Putamen (tissue), 1 donor: ENCODE measurements at regions not wholly inside any gene's neighbourhood (a gene's known extent, or its start where the extent isn't known, plus 50 kb on each side); places are given as distances from the start of the nearest gene placed in this dataset.
A peak's percentile ranks its signal among the peaks of the same experiment; 100 is the strongest.
"Not testable (repeated sequence)": the region's sequence is repeated elsewhere in the genome, so short reads cannot be mapped to it uniquely, and the experiment has no call there.

Source experiments
- DNase-seq: peaks from one replicate; pipeline ENCODE4 v3.0.0-alpha.2; 2016; ENCODE audit warnings: low spot score

DNA sequence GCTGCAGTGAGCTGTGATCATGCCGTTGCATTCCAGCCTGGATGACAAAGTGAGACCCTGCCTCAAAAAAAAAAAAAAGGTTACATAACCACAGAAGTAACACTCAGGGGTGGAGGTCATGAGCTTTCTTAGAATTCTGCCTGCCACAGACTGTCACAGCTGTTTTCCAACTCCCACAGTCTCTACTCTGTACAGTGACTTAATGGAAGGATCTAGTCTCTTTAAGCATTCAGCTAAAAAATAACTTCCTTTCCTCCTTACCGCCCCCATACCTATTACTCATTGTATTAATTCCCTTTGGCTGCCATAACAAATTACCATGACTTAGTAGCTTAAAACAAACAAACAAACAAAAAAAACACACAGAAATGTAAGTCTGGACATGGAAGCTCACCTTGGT is 99.6 kb upstream of the UBE2E1 start:
- no peak for DNase-seq

DNA sequence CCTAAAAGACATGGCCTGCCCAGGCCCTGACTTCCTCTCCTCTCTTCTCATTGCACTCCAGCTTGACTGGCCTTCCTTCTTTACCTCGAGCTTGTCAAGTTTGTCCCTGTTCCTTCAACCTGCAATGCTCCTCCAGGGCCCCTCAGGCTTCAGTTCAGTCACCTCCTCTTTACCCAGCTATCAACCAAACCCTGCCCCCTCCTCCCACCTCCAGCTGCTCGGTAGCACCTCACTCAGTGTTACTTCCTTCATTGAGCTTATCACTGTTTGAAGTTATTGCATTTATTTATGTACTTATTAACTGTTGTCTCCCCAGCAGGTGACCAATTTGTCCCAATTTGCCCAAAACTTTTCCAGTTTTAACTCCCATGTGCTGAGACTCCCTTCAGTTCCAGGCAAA is 95.8 kb upstream of the UBE2E1 start:
- DNase-seq, result no peak

DNA sequence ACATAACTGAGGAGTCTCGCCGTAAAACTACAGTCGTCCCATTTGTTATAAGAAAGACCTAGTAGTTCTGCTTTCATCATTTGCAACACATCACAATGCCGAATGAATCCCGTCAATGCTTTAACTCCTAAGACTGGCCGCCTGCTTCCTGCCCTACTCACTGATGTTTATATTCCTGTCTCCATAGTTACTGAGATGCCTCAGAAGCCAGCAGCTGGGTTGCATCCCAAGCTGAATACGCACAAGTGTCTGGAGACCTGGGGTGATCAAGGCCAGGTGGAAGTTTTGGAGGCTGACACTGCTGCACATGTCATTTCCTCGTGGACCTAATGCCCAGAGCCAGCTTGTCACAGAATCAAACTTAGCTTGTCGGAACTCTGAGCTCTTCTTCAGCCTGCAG is 95.2 kb upstream of the UBE2E1 start:
- DNase-seq, result no peak

DNA sequence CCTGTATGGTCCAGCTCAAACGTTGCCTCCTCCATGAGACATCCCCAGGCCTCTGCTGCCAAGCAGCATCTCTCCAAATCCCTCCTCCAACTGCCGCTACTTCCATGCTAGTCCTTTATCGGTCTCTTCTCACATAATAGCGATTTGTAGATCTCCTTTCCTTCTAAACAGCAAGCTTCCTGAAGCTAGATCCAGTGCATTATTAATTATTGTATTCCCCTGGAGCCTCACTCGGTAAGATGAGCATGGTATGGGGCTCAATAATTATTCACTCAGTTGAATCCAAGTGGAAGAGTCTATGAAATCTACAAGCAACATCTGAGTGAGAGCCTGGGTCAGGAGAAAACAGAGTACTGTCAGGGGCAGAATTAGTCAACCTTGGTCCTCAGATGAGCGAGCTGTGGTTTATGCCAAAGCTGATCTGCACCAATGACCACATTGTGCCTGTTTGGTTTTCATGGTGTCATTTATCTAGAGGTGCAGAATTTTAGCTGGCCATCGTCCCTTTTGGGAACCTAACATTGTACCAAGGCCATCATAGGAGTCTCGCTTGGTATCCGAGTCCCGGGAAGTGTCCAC is 93.8 kb upstream of the UBE2E1 start:
- DNase-seq, result no peak

DNA sequence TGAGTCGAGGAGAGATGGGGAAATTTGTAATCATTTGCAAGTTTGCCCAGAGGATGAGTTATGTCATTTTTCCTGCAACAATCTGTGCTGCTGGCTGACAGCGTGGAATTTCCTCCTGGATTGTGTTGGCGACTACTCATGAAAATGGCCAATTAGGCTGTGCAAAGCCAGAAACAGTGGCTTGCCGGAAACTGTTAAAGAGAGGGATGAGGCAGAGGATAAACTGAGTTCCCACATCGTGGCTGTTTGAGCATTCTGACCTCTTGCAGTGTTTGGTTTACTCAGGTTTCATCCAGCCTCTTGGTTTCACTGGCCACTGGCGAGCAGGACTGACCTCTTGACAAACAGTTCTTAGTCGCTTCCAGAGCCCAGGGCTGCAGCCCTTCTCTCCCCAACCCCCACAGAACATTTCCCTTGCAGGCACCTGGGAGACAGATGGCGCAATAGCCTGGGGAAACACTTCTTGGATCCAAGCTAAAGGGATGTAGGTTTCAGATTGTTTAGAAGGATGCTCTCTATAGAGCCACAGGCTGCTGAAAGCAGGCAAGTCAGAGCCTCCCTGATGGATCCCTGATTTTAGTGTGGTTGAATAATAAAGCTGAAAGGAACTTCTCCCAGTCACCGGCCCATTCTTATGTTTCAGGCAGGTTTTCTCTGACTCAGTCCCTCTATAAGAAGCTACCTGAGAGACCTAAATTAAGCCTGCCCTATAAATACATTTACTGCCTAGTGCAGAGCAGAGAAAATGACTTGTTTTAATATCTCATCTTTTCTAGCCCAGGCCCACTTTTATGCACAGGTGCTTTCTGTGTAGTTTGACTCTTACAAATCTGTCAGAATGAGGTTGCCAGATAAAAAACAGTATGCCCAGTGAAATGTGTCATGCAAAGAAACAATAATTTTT is 92.8 kb upstream of the UBE2E1 start:
- DNase-seq, result peak; percentile 7

DNA sequence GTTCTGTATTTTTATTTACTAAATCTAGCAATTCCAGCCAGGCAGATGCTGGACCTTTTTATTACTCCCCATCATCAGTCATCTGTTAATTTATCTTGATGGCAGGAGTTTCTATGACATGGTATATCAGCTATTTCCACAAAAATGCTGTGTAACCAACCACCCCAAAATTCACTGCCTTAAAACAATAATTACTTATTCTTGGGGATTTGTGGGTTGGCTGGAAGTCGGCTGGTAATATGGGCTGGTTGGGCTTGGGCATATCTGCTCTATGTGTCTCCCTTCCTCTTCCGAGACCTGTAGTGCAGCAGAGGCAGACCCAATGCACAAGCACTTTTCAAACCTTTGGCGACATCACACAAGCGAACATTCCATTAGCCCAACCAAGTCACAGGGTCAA is 92.1 kb upstream of the UBE2E1 start:
- DNase-seq, result no peak

DNA sequence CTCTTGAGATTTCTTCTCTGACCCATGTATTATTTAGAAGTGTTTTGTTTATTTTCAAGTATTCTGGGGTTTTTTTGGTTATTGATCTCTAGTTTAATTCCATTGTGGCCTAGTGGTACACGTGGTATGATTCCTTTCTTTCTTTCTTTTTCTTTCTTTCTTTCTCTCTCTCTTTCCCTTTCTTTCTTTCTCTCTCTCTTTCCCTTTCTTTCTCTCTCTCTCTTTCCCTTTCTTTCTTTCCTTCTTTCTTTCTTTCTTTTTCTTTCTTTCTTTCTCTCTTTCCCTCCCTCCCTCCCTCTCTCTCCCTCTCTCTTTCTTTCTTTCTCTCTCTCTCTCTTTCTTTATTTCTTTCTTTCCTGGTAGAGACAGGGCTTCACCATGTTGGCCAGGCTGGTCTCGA is 85.7 kb upstream of the UBE2E1 start:
- DNase-seq, result no peak

DNA sequence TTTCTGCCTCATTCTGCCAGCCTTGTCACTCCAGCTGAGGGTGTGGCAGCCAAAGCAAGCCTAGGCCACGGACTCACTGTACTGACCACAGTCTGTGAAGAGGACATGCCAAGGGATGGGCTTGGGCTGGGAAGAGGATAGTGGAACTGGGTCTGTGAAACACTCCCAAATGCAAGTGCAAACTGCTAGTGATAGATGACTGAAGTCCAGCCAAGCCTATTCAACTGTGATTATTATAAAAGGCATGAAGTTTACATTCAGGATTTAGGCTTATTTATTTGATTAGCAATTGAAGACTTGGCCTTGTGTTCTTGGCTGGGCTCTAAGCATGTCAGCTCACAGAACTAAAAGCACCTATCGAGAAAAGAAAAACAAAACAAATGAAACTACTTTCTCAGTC is 84.9 kb upstream of the UBE2E1 start:
- DNase-seq, result no peak

DNA sequence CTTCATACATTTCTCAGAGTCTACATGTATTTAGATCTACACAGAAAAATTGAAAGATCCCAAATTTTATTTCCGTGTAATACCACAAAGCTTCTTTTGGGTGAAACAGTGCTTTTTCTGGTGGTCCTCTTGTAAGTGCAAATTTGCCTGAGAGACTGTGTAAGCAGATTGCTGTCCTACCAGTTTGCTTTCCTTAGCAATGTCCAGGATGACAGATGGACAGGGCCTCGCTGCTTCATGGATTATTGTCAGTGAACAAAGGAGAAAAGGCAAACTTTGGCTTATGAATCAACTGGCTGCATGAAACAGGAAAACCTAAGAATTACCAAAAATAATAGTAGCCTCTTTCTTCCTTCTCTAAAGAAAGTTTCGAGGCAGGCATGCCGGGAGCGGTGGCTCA is 82.6 kb upstream of the UBE2E1 start:
- no peak for DNase-seq

DNA sequence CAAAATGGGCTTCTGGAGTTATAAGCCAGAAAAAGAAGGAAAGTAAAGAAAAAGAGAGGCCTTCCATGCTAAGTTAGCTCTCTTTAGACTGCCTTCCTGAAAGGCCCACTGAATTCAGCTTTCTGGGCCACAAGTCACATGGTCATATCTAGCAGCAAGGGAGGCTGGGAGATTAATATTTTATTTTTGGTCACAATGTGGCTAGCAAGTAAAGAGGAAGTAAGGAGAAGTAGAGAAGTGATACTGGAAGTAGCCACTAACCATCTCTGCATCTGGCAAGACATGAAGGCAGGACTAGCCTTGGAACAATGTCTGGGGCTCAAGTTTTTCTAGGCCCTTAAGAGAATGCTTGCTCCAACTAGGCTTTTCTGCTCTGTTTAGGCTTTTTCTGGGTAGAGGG is 81.8 kb upstream of the UBE2E1 start:
- no peak for DNase-seq

DNA sequence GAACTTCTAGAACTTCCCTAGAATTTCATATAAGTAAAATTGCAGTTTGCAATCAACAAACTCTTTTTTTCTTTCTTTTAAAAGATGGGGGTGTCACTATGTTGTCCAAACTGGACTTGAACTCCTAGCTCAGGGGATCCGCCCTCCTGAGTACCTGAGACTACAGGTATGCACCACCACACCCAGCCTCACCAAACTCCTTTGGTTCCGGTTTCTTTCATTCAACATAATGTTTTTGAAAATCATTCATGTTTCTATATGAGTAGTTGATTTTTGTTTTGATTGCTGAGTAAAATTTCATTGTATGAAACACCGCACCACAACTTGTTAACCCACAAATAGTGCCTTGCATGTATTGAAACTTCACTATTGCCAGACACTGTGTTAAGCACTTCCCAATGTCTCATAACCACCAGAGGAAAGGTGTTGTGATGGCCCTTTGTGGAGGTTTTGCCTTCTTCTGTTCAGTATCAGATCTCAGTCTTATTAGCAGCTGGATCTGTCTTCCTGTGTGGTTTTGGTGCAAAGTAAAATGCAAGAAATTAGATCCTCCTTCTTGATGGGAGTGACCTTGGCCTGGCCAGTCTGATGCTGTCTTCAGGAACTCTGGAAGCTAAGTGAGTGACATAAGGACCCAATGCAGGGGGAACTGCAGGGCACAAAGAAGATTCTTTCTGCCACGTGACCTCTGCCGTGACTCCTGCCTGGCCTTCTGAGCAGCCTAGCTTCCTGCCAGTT is 78.8 kb upstream of the UBE2E1 start:
- DNase-seq, result no peak

DNA sequence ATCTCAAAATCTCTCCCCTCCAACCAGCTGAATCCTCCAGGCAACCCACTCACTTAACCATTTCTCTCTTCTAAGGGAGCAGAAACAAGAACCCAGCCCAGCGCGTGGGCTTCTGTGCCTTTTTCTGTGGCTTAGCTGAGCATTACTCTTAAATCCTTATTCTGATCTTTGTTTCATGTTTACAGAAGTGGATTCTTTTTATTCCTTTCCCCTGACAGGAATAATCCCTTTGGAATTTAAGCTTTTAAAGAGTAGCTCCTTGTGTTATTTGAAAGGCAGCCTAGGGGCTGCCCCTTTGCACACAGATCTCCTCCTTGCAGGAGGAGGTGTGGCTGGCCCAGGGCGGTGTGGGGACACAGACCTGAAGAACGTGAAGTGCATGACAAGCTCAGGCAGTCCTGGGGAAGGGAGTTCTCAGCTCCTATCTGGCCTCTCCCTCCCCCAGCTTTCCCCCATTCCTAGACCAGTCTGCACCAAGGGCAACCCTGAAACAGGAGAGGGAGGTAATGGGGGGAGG is 77.1 kb upstream of the UBE2E1 start:
- no peak for DNase-seq

DNA sequence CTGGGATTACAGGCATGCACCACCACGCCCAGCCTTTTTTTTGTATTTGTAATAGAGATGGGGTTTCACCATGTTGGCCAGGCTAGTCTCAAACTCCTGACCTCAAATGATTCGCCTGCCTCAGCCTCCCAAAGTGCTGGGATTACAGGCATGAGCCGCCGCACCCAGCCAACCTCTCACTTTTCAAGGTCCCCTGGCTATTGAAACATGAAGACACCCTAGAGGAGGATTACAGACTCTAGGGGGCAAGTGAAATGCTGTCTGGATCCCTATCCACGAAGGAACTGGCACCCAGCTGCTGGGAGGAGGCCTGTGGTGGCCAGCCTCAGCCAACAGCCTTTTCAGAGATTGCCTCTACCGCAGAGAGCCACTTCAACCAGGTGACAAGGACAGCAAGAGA is 76.4 kb upstream of the UBE2E1 start:
- not testable (repeated sequence) for DNase-seq

DNA sequence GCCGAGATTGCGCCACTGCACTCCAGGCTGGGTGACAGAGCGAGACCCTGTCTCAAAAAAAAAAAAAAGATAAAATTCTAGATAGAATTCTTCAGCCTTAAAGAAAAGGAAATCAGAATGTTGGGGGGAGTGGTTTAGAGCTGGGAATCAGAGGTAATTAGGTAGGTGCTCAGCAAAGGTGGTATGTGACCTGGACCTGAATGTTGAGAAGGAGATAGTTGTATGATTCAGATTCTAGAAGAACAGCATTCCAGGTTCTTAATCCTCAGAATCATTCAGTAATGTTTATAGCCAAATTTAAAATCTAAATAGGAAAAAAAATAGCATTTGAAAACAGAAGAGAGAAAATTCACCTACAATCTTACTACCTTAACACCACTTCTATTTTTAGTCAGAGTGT is 71.3 kb upstream of the UBE2E1 start:
- DNase-seq, result no peak

DNA sequence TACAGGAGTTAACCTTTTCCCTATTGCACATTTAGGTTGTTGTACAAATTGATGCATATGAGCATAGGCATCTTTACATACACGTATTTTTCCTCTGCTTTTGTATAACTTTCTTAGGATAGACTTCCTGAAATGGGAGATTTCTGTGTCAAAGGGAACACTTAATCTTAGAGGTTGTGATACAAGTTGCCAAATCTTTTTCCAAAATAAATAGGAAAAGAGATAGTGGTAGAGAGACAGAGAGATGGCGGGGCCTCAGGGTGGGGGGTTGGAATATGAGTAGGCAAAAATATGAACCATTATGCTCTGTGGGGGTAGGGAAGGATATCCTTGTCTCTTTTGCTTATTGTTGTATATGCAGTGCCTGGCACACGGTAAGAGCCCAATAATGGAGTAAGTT is 70.7 kb upstream of the UBE2E1 start:
- no peak for DNase-seq

DNA sequence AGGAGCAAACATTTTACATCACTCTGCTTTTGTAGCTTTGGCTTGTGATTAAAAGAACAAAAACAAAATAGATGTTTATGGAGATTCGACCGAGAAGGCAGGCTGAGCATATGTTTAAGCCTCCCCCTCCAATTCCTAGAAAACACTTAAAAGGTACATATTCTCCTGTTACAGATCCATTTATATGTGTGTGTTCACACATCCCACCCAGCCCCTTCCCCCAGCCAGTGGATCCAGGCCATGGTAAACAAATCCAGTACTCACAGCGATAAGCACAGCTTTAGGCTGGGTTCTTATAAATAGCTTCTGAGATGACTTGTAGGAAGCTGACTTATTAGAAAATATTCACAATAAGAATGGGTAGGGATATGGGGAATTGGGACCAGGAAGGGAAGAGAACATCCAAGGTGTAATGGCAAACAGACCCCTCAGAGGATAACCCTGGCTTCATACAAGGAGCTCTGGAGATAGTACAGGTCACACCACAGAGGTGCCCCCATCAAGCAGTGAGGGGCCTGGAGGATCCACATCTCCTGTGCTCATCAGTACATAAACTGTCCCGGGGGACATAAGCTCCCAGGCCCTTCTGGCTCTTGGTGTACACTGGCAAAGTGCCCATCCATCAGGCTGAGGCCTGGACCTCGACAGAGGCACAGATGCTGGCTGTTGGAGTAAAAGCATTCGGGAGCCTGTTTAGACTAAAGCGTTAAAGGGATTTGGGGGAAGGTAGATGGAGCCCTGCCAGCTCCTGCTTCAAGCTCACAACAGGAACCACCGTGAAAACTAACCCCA is 70.0 kb upstream of the UBE2E1 start:
- DNase-seq, result no peak

DNA sequence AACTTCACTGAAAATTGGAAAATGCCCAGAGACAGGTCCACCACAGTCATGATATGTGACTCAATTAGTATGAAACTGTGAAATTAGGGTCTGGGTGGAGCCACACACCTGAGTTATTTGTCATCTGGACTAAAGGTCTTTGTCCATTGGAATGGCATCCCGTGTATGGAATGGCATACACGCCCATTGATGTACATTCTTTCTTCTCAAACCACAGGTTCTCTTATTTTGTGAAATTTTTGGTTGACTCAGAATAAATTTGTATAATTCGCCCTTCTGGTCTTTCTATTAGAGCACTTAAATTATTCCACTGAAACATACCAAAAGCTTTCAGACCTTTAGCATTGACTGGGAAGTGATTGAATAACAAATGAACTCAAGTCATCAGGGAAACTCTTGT is 66.8 kb upstream of the UBE2E1 start:
- DNase-seq, result no peak

DNA sequence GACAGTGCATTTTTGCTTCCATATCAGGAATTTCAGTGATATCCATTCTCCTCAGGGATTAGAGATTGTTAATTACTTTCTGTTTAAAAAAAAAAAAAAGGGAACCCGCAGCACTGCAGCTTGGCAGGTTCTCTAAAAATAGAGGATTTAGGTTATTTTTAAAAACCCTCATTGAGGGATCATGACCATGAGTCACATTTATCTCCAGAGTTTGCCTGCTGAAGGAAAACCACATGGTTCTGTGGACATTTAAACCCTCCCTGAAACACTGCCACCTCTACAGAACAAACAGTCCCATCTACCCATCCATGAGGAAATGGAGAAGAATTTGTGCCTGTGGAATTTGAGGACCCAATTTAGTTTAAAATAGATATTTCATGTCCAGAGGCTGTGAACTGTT is 66.2 kb upstream of the UBE2E1 start:
- no peak for DNase-seq

DNA sequence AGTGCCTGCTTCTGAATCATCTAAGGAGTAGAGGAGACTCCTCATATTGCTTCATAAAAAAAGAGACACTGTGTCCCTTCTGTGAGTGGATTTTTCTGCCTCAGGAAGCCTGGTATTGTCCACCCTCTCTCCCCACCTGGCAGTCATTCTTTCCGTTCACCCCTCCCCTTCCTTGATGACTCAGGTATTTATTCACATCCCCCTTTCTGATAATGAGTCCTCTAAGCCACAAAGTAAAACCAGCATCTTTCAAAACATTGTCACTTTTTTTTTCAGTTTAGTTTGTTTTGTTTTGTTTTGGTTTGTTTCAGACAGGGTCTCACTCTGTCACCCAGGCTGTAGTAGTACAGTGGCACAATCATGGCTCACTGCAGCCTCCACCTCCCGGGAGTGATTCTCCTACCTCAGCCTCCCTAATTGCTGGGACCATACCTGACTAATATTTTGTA is 65.2 kb upstream of the UBE2E1 start:
- no peak for DNase-seq

DNA sequence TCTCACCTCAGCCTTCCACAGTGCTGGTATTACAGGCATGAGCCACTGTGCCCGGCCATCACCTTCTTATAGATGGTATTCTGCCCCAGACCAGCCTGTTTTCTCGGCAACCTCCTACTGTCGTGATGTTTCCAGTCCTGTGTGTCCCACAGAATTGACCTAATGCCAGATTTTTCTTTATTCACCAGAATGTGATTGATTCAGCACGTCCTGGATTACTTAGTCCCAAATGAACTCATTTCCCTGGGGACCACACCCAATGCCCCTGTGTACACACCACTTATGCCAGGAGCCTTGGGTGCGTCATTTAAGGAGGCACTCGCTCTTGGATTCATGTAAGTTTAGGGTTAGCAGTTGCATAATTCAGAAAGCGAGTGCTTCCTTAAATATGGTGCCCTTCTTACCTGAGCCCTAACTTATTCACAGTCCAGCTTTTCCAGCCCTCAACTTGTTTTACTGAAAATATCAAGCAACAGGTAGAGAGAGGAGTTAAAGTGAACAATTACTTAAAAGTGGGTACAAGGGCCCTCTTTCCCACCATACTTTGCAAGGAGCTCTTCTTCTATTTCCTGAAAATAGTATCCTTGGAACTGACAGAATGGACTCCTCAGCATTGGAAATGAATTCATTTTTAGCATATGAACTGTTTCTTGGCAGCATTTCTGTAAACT is 64.6 kb upstream of the UBE2E1 start:
- DNase-seq, result no peak

DNA sequence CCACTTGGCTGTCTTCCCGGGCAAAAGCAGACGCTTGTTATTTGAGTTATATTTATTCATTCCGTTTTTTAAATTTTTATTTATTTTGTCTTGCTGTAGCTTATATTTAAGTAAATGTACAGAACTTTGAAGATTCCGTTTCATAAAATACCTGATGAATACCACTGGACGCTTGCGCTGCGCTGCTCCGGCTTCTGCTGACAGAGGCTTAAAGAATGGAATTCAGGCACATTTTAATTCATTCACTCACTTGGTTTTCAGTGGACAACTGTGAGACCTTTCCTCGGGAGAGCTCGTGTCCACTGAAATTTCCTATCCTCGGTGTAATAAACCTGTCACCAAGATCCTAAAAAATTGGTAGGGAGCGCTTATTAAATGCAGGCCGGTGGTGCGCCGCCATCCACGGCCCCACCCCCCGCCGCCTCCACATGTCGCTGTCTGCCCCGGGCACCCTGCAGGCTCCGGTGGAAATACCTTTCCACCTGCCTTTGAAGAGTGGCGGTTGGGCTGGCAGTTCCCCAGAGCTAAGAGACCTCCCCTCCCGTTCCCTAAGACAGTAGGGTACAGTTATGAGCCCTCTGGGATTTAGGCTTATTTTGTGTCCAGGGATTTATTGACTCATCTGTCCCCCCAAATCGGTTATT is 62.5 kb upstream of the UBE2E1 start:
- DNase-seq, result no peak
